ENCODE measurements at regions not wholly inside any gene's neighbourhood (a gene's known extent, or its start where the extent isn't known, plus 50 kb on each side); places are given as distances from the start of the nearest gene placed in this dataset.

DNA sequence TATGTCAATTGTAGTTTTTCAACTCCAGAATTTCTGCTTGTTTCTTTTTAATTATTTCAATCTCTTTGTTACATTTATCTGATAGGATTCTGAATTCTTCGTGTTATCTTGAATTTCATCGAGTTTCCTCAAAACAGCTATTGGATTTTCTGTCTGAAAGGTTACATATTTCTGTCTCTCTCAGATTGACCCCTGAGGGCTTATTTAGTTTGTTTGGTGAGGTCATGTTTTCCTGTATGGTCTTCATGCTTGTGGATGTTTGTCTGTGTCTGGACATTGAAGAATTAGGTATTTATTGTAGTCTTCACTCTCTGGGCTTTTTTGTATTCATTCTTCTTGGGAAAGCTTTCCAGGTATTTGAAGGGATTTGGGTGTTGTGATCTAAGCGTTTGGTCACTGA is 85.6 kb downstream of the SNAPC1 start:
- no peak for DNase-seq (ENCODE audit: low read depth in 3 of 3)

DNA sequence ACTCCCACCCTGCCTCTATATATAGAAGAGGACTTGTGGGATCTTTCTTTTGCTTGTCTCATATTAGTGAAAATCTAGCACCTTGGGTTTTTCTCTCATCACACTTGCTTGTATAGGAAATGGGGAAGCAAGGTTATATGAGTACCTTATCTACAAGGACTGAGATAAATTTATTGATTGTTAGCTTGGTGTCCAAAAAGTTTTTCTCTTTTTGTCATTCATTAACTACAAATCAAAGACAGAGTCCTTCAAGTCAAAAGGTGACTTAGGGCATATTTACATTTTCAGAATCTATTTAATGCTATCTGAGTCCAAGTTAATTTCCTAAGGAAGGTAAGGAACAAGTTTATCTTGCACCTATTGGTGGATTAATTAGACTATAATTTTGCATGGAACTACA is 92.7 kb downstream of the SNAPC1 start:
- DNase-seq (ENCODE audit: low read depth in 3 of 3) = no peak

DNA sequence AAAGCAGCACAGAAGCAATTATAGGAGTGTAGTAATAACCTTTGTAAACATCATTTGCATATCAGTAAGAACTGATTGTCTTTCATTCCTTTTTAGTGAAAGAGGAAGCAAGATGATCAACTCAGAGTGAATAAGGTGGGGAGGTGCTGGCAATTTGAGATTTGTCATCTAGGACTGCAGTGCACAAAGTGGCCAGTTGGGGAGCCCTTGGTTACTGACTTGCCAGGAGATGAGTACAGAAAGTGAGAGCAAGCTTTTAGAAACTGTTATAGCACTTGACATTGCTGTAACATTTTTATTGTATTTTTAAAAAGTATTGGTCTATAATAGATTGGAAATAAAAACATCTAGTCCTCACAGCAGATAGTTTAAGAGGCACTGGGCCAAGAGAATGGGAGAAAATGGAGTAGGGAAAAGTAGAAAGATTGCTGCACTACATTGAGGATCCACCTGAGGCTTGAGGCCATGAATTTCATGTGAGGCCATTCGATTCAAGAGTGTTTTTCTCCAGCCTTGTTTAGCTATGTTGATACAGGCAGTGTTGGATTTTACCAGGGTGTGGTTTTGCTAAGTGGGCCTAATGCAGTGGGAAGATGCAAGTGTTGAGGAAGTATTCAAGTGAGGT is 98.2 kb downstream of the SNAPC1 start:
- peak; percentile 48 to 69 (median 58) for DNase-seq (ENCODE audit: low read depth in 3 of 3)

DNA sequence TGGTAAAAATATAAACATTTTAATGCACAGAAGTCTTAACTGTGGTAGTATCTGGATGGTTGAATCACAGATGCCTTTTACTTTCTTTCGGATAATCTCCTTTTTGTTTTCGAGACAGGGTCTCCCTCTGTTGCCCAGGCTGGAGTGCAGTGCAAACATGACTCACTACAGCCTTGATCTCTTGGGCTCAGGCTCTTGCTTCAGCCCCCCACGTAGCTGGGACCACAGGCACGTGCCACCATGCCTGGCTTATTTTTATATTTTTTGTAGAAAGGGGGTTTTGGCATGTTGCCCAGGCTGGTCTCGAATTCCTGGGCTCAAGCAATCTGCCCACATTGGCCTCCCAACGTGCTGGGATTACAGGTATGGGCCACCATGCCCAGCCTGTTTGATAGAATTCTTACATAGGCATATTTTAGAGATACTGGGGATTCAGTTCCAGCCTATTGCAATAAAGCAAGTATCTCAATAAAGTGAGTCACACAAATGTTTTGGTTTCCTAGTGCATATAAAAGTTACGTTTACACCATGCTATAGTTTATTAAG is 99.2 kb downstream of the SNAPC1 start:
- DNase-seq (ENCODE audit: low read depth in 3 of 3) = no peak

DNA sequence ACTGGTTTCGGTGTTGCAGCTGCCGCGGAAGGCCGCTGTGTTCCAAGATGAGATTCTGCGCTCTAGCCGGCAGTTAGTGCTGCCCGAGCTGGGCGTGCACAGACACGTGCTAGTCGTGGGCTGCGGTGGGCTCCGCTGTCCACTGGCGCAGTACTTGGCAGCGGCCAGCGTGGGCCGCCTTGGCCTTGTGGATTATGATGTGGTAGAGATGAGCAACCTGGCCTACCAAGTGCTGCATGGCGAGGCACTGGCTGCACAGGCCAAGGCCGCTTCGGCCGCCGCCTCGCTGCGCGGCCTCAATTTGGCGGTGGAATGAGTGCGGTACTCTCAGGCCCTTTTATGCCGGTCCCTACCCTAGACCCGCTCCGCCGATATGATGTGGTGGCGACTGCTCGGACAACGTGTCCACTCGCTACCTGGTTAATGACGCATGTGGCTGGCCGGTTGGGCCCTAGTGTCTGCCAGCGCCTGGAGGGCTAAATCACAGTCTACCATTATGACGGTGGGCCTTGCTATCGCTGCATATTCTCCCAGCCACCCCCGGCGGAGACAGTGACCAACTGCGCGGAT is 102.2 kb downstream of the SNAPC1 start:
- no peak for DNase-seq (ENCODE audit: low read depth in 3 of 3)

DNA sequence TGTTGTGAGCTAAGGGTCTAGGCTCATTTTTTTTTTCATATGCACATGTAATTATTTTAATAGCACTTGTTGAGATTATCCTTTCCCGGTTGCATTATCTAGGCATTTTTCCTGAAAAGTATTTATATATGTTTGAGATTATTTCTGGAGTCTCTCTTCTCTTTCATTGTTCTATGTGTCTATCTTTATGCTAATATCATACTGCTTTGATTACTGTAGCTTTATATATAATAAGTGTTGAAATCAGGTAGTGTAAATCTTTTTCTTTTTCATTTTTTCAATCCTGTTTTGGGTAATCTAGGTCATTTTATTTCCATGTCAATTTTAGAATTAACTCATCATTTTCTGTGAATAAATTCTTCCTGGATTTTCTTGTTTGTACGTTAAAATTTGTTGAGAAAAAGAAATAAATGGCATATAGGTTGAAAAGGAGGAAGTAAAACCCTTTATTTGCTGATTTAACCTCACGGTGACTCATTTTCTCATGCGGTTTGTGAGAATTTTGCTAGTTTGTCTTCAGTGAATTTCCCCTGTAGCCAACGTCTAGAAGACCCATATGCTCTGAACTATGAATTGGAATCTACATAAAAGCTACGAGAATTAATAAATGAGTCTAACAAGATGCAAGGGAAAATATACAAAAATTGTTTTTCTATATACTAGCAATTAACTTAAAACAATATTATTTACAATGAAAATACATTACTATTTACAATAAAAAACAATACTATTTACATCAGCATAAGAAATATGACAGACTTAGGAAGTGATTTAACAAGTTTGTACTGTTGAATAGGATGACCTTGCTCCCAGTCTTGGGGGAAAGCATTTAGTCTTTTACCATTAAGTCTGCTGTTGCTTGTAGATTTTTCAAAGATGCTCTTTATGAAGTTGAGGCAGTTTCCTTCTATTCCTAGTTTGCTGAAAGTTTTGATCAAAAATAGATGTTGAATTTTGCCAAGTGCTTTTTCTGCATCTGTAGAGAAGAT is 105.0 kb downstream of the SNAPC1 start:
- no peak for DNase-seq (ENCODE audit: low read depth in 3 of 3)

DNA sequence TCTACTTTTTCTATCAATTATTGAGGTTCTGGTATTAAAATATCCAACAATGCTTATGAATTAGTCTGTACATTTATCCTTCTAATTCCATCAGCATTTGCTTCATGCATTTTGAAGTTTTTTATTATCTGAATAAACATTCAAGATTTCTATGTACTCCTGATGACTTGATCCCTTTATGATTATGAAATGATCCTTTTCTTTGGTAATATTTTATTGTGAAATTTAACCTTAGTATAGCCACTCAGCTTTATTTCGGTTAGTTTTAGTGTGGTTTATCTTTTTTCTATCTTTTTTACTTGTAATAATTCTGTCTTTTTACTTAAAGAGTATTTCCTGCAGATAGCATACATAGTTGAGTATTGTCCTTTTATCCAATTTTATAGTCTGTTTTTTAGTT is 106.6 kb downstream of the SNAPC1 start:
- no peak for DNase-seq (ENCODE audit: low read depth in 3 of 3)

DNA sequence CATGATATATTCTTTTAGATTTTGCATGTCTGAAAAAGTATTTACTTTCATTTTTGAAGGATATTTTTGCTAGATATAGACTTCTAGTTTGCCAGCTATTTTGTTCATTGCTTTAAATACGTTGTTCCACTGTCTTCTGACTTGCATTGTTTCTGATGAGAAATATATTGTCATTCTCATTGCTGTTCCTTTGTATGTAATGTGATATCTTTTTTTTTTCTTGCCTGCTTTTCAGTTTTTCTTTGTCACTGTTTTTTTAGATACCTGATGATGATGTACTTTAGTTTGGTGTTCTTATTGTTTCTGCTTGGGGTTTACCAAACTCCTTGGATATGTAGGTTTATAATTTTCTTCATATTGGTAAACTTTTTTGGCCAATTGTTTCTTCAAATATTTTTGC is 107.9 kb downstream of the SNAPC1 start:
- DNase-seq (ENCODE audit: low read depth in 3 of 3) = no peak

DNA sequence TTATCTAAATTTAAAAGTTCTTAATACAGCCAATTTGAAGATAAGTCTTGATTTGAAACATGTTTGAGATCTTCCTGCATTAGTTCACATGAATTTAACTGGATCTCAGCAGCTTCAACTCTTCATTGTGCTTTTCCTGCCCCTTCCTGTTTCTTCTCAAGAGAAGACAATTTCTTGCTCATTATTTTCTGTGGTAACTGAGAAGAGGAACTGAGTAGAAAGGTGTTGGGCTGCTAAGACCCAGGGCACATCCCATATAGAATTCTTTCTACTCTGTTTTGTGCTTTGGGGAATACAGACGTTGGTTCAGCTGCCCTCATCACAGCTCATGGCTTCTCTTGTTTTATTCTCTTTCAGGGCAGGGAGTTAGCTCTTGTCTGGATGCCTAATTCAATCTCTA is 110.2 kb downstream of the SNAPC1 start:
- no peak for DNase-seq (ENCODE audit: low read depth in 3 of 3)

DNA sequence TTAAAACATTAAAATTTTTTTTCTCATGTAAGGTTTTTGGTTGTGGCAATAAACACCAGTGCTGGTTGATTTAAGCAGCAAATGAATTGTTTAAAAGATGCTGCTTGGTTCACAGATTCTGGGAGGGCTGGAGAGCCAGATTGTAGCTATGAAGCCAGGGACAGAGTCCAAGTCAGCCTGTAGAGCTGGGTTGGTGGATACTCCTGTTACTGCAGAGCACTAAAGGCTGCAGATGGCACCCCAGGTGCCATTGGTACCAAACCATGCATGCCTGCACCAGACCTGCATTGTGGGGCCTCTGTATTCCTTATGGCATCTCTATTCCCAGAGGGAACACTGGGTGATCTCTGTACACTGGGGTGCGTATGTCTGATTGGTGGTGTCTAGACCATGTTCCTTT is 113.3 kb downstream of the SNAPC1 start:
- no peak for DNase-seq (ENCODE audit: low read depth in 3 of 3)

DNA sequence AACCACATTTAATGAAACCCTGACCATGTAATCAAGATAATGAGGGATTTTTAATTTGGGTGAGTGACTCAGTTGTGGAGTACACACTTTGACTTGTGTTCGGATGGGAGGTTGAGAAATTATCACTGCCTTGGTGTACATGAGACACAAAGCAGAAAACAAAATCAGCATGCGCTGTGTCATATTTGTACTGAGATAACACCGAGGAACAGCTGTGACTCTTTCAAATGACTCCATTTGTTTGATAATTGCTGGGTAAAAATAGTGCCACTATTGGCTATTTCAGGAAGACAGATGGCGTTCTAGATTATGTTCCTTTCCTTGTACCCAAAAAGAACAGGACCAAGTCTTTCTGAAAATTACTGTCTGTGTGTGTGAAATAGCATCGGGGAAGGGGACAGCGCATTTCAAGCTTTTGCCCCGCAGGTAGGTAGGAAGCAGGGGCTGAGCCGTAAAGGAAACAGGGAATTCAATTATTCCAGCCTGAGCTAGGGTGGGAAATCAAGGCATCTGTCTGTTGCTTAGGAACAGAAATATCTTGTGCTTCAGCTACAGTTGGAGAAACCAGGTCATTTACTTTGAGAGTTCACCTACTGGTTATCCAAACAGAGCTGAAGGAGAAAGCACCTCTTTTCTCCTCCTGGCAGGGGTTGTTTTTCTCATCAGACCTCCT is 114.3 kb downstream of the SNAPC1 start:
- DNase-seq (ENCODE audit: low read depth in 3 of 3) = no peak

DNA sequence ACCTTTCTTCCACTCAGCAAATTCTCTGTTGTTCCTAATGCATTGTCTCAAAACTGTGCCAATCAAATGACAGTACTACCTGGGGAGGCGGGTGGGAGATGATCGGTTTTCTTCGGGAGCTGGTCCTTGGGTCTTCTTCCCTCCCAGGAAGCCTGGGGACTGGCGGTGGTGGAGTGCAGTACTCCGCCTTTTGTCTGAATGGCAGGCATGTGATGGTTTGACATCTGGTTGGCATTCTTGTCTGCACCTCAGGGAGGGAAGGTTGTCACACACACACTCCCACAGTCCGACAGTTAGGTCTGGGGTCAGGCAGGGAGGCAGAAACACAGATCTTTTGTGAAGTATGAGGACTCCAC is 114.8 kb downstream of the SNAPC1 start:
- DNase-seq (ENCODE audit: low read depth in 3 of 3) = no peak

DNA sequence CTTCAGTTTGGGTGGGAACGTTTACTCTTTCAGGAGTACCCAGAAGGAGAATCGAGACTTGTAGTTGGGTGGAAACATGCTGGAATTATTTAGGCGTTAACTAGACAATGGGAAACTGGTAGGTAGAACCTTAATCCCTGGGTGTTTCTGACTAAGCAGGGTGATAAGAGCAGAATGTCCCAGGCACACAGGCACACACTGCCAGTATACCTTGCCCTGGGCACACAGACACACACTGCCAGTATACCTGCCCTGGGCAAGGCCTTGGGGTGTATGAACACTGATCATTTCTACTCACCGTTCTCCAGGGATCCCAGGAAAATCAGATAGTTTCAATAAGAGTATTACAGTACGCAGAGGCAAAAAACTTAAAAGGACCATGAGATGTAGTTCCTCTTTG is 115.5 kb downstream of the SNAPC1 start:
- no peak for DNase-seq (ENCODE audit: low read depth in 3 of 3)

DNA sequence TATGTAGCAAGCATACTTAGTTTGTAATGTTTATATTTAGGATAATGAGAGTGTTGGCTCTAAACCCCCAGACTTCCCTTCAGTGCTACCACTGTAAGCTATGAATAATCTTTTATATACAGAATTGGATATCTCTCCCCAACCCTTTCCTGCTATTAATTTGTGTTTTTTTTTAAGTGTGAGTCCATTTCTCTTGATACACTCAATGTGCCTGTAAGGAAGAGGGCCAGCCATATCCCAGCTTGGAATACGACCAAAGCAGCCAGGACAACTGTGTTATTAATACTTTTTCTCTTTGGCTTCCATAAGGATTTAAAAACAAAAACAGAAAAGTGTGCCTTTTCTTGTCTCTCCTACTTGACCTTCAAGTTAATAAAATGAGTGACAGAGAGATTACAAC is 116.7 kb downstream of the SNAPC1 start:
- no peak for DNase-seq (ENCODE audit: low read depth in 3 of 3)

DNA sequence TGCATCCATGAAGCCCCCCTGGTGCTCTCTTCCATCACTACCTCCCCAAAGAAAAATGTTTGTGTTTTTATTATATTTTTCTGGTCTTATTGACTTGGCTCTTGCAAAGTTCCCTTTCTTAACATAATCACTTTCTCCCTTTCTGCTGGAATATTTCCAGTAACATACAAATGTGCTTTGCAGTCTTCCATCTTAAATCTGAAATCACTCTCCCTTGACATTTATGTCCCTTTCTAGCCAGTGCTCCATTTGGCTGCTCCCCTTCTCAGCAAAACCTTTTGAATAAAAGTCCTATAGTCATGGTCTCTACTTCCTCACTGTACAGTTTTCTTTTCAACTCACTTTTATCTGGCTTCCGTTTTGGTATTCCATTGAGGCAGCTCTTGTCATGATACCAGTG is 118.8 kb downstream of the SNAPC1 start:
- DNase-seq (ENCODE audit: low read depth in 3 of 3) = no peak

DNA sequence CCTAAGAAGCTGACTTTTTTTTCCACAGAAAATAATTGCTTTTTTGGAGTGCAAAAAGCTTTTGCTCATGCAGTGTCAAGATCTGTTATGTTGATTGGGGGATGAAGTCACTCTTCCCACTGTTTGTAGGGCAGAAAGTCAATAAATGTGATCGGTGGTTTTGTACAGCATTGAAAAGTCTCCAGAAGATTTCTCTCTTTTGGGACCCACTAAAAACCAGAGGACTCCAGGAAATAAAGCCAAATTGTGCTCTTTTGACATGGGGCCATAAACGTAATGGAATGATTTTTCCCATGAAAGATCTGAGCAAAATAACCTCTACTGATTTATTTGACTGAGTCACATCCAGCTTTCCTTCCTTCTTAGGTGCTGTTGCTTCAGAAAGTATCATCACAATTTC is 122.5 kb downstream of the SNAPC1 start:
- DNase-seq (ENCODE audit: low read depth in 3 of 3) = no peak

DNA sequence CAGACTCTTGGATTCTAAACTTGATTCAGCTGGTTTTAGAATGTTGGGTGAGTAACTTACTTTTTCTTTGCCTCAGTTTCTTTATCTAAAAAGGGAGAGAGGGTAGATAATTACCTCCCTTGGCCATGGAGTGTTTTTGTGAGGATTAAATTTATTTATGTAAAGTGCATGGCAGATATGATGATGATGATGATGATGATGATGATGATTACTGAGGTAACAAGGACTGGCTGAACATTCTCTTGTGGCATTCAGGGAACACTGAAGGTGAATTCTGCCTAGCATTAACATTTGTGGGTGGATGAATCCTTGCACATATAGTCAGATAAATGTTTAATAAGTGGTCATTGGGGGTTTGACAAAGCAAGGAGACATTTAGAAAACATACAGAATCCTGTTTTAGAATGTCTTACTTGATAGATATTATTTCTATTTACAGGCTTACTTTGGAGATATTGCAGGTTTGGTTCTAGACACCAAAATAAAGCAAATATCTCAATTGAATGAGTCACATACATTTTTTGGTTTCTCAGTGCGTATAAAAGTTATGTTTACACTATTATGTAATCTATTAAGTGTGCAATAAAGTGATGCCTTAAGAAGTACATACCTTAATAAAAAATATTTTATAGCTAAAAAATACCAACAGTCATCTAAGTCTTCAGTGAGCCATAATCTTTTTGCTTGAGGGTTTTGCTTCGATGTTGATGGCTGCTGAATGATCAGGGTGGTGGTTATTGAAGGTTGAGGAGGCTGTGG is 123.2 kb downstream of the SNAPC1 start:
- DNase-seq (ENCODE audit: low read depth in 3 of 3) = no peak

DNA sequence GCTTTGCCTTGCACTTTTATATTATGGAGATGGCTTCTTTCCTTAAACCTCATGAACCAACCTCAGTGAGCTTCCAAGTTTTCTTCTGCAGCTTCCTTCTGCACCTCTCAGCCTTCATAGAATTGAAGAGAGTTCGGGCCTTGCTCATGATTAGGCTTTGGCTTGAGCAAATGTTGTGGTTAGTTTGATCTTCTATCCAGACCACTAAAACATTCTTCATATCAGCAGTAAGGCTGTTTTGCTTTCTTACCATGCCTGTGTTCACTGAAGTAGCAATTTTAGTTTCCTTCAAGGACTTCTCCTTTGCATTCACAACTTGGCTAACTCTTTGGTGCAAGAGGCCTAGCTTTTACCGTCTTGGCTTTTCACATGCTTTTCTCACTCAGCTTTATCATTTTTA is 125.4 kb downstream of the SNAPC1 start:
- DNase-seq (ENCODE audit: low read depth in 3 of 3) = no peak

DNA sequence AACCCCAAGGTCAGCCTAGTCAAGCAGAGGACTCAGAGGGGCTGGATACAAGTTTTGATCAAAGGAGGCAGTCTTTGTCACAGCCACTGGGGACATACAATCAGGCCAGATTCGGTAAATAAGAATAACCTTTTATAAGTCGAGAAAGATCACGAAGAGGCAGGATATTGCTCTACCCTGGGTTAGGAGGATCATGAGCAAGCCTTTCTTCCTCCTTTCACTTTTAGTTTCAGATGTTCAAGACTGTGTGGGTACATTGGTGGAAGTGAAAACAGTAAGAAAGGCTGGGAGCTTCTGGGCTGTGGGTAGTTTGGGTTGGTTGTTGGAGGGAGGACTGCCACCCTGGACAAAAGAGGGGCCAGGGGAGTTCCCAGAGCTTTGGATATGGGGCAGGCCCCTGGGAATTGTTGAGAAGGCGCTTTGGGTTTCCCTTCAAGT is 127.7 kb downstream of the SNAPC1 start:
- DNase-seq (ENCODE audit: low read depth in 3 of 3) = peak in 2 of 3 experiments; percentile 1 to 21

DNA sequence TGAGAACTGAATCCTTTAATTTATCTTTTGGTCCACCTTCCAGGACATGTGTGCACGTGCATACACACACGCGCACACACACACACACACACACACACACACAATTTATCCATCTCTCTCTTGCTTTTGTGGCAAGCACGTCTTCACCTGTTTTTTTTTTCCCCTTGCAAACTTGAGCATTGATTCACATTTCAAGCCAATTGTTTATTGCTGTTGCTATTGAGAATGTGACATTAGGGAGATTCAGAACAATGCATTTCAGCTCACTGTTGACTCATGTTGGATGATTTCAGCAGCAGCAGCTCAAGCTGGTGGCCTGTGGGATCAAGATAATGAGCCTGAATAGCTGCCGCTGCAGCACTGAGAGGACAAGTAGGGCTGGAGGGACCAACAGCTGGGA is 128.9 kb downstream of the SNAPC1 start:
- DNase-seq (ENCODE audit: low read depth in 3 of 3) = no peak

DNA sequence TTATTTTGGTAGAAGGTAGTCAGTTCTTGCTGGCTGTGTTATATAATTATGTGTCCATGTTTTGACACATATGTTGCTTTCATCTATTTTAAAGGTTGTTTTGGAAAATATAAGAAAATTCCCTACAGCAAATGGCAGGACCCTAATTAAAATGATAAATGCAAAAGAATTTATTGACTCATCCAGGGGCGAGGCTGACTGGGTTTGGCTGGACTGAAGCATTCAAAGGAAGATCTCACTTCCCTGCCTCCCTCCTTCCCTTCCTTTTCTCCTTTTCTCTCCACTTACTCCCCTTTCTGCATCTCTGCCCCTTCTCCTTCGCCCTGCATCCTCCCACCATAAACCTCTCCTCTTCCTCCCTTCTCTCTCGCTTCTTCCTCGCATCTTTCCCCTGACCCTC is 129.6 kb downstream of the SNAPC1 start:
- no peak for DNase-seq (ENCODE audit: low read depth in 3 of 3)
